A673 (cell line): ENCODE measurements at regions not wholly inside any gene's neighbourhood (a gene's known extent, or its start where the extent isn't known, plus 50 kb on each side); places are given as distances from the start of the nearest gene placed in this dataset.

Experiments used
- BruUV-seq: library from RNA; stranded (reverse); fragments of 400-500 nt; replicated peaks from 2 replicates; lab custom pipeline; 2021; lab: Mats Ljungman, UMichigan
- CTCF ChIA-PET: fragments of 300-600 bp; sonication (Branson Sonifier 250); formaldehyde crosslinking; loops from one replicate; lab custom pipeline; 2022; ENCODE audit warnings: antibody characterized with exemption; lab: Charles Lee
- POLR2A ChIA-PET: fragments of 300-600 bp; sonication (Branson Sonifier 250); formaldehyde crosslinking; loops from one replicate; lab custom pipeline; 2022; ENCODE audit warnings: antibody characterized with exemption; ENCODE audit not compliant: low non-redundant PET; lab: Charles Lee
- DNase-seq: peaks from one replicate; pipeline ENCODE4 v3.0.0-alpha.2; 2015; ENCODE audit warnings: low spot score
- H3K27ac ChIP-seq: fragments of 200-600 bp; sonication (generic); 2 replicates; pipeline ENCODE4 v1.5.1; 2016; ENCODE audit warnings: mixed run types, low read depth, mild to moderate bottlenecking, mixed read lengths, antibody characterized with exemption, low read length; ENCODE audit not compliant: poor library complexity, severe bottlenecking
- H3K27me3 ChIP-seq: fragments of 200-600 bp; sonication (generic); replicated peaks from 2 replicates; pipeline ENCODE4 v1.6.1; 2017; ENCODE audit warnings: mixed run types, low read depth, mild to moderate bottlenecking, mixed read lengths, antibody characterized with exemption, low read length; ENCODE audit not compliant: insufficient read depth, poor library complexity
- H3K36me3 ChIP-seq: fragments of 200-600 bp; sonication (generic); 2 replicates; pipeline ENCODE4 v1.6.1; 2016; ENCODE audit warnings: mixed run types, mild to moderate bottlenecking, mixed read lengths, antibody characterized with exemption, low read length; ENCODE audit not compliant: insufficient read depth, poor library complexity, severe bottlenecking
- H3K4me1 ChIP-seq: fragments of 200-600 bp; sonication (generic); 2 replicates; pipeline ENCODE4 v1.6.1; 2017; ENCODE audit warnings: mixed run types, mild to moderate bottlenecking, mixed read lengths, antibody characterized with exemption, low read length; ENCODE audit not compliant: insufficient read depth, poor library complexity, severe bottlenecking
- H3K4me3 ChIP-seq: fragments of 200-600 bp; sonication (generic); 2 replicates; pipeline ENCODE4 v1.5.1; 2016; ENCODE audit warnings: low read depth, mixed run types, mild to moderate bottlenecking, mixed read lengths, low read length; ENCODE audit not compliant: poor library complexity, severe bottlenecking
- H3K9me3 ChIP-seq: fragments of 200-600 bp; sonication (generic); 2 replicates; pipeline ENCODE4 v1.6.1; 2016; ENCODE audit warnings: mixed run types, low read depth, mild to moderate bottlenecking, mixed read lengths, antibody characterized with exemption, low read length; ENCODE audit not compliant: poor library complexity, severe bottlenecking
- CTCF ChIP-seq: fragments of 300-800, 200-600 bp; sonication (generic); conservative IDR thresholded peaks from 2 replicates; pipeline ENCODE4 v1.5.1; 2017; ENCODE audit warnings: low read depth, mild to moderate bottlenecking, antibody characterized with exemption, low read length, moderate library complexity, mixed read lengths
- EZH2 ChIP-seq: fragments of 200-600 bp; sonication (generic); IDR thresholded peaks from 2 replicates; pipeline ENCODE4 v1.6.1; 2017; ENCODE audit warnings: borderline replicate concordance, low read depth, mild to moderate bottlenecking, mixed read lengths, antibody characterized with exemption, low read length; ENCODE audit not compliant: poor library complexity, severe bottlenecking
- intact Hi-C: fragments of 100-400 bp; cut with micrococcal nuclease; formaldehyde crosslinking; loops from one replicate; pipeline ENCODE4 v1.10.0; 2022; ENCODE audit not compliant: unreplicated experiment

DNA sequence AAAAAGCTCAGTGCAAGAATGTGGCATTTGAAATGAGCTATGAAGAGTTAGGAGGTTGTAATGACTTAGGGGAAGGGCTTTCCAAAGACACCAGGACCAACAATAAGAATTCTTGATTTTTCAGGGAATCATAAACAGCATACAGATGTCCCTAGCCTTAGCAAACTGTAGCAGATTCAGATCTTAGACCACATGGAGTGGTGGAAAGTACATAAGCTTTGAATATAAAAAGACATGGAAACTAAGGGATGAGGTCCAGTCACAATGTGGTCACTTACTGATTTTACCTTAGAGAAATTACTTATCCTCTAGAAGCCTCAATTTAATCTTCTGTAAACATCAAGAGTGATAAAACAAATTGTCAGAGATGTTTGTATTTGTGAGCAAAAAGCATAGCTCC is 186.6 kb downstream of the DUSP6 start:
- BruUV-seq, result no TSS peak
- no peak for DNase-seq
- Histone ChIP-seq H3K27me3 (no peaks in the 10 kb centered on the region), H3K4me3 (no peak overlapping the region), H3K9me3 (no peaks in the 10 kb centered on the region), H3K27ac (no peak overlapping the region), H3K4me1 (peaks cover 48% of the 10 kb centered on the region), H3K36me3 (no peaks in the 10 kb centered on the region)
- ChIA-PET CTCF (no interaction called here), POLR2A (no interaction called here)
- intact Hi-C loops, result no loop called here
- TF ChIP-seq CTCF (no peak), EZH2 (no peak)

DNA sequence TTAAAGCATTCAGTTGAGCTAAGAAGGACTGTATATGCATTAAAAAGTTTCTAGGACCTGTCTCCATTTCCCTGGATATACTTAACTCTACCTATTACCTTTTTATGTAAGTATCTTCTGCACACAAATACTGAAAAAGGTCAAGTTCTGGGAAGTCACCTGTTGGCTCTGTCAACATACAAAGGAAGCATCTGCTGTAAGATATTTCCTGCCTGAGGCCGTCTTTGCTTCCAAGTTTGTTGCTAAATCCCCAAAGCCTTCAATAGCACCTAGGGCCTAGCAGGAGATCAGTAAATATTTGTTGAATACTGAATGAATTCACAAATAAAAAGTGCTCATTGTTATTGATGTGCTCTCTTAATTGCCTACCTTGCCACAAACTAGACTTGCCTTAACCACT is 188.4 kb downstream of the DUSP6 start:
- ChIA-PET POLR2A (no interaction called here), CTCF (no interaction called here)
- BruUV-seq, result no TSS peak
- Histone ChIP-seq H3K27me3 (no peaks in the 10 kb centered on the region), H3K4me1 (peaks cover 64% of the 10 kb centered on the region), H3K27ac (no peak overlapping the region), H3K36me3 (no peaks in the 10 kb centered on the region), H3K9me3 (no peaks in the 10 kb centered on the region), H3K4me3 (no peak overlapping the region)
- intact Hi-C loops, result no loop called here
- no peak for TF ChIP-seq EZH2
- DNase-seq, result no peak

GRCh38 chr12:89162589-89163261 is 189.6 kb downstream of the DUSP6 start:
- ChIA-PET CTCF (interaction anchor here (1.0 kb wide), 1 partner anchor 228 kb away, joined by 3 read pairs; no protein-coding TSS in a partner anchor), POLR2A (interaction anchor here (0.6 kb wide), 1 partner anchor 63 kb away, joined by 3 read pairs; no protein-coding TSS in a partner anchor)
- DNase-seq, result peak; percentile 96
- H3K36me3 ChIP-seq, result no peaks in the 10 kb centered on the region
- H3K9me3 ChIP-seq, result no peaks in the 10 kb centered on the region
- peak overlapping the region; percentile 77 for H3K27ac ChIP-seq
- H3K4me1 ChIP-seq, result peaks cover 75% of the 10 kb centered on the region
- H3K27me3 ChIP-seq, result no peaks in the 10 kb centered on the region
- no TSS peak for BruUV-seq
- H3K4me3 ChIP-seq, result no peak overlapping the region
- intact Hi-C loops, result no loop called here
- TF ChIP-seq EZH2, result no peak
- TF ChIP-seq CTCF, result no peak

GRCh38 chr12:89161557-89161956 is 190.7 kb downstream of the DUSP6 start:
- no peaks in the 10 kb centered on the region for H3K36me3 ChIP-seq
- CTCF ChIA-PET, result no interaction called here
- no TSS peak for BruUV-seq
- H3K9me3 ChIP-seq, result no peaks in the 10 kb centered on the region
- intact Hi-C loops, result loop anchor here (1.0 to 2.0 kb wide), 2 partner anchors 185 to 299 kb away; no protein-coding TSS in a partner anchor
- POLR2A ChIA-PET, result no interaction called here
- H3K4me1 ChIP-seq, result peaks cover 77% of the 10 kb centered on the region
- peak overlapping the region; percentile 77 for H3K27ac ChIP-seq
- no peak overlapping the region for H3K4me3 ChIP-seq
- H3K27me3 ChIP-seq, result no peaks in the 10 kb centered on the region
- no peak for TF ChIP-seq EZH2
- TF ChIP-seq CTCF, result no peak
- no peak for DNase-seq
